Activated CD8-positive, alpha-beta memory T cell treated with anti-CD3 and anti-CD28 coated beads, Interleukin-2, amount 50 U/mL, for 1 hour (primary cell): ENCODE measurements at regions not wholly inside any gene's neighbourhood (a gene's known extent, or its start where the extent isn't known, plus 50 kb on each side); places are given as distances from the start of the nearest gene placed in this dataset.
A peak's percentile ranks its signal among the peaks of the same experiment; 100 is the strongest.
"Not testable (repeated sequence)": the region's sequence is repeated elsewhere in the genome, so short reads cannot be mapped to it uniquely, and the experiment has no call there.

Experiments
- DNase-seq: peaks from one replicate; pipeline ENCODE4 v3.0.0-alpha.2; 2020; ENCODE audit errors: extremely low read depth

GRCh38 chr14:99995700-99996356 lies 69.4 kb upstream of the EVL start:
- DNase-seq: peak; percentile 22

DNA sequence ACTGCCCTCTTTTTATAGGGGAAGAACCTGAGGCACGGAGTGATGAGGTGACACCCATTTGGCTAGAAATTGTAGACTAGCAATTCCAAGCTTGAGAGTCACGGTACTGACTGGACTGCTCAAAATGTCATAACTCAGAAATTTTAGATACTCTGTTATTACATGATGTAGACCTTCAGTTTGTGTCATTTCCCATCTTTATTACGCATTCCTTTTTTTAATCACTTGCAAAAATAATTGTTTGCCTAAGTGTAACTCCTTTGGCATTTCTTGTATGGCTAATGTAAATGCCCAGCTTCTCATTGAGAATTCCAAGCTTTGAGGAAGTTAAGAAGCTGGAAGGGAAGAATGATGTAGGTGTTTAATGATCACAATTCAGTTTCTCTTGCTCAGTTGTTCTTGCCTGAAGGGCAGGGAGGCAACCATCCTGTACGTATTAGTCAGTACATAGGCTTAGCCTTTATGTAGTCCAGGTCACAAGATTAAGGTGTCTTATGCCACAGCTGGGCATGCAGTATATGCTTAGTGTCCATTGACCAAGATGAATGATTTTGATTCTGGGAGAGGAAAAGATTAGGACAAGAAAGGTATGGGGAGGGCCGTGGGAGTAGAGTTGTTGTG lies 68.2 kb upstream of the EVL start:
- no peak for DNase-seq

DNA sequence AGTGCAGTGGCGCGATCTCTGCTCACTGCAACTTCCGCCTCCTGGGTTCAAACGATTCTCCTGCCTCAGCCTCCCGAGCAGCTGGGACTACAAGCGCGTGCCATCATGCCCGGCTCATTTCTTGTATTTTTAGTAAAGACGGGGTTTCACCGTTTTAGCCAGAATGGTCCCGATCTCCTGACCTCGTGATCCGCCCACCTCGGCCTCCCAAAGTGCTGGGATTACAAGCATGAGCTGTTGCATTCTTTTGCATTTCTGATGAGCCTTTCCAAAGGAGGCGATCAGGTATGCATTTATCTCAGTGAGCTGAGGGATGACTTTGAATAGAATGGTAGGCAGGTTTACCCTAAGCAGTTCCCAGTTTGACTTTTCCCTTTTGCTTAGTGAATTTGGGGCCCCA lies 64.8 kb upstream of the EVL start:
- not testable (repeated sequence) for DNase-seq

DNA sequence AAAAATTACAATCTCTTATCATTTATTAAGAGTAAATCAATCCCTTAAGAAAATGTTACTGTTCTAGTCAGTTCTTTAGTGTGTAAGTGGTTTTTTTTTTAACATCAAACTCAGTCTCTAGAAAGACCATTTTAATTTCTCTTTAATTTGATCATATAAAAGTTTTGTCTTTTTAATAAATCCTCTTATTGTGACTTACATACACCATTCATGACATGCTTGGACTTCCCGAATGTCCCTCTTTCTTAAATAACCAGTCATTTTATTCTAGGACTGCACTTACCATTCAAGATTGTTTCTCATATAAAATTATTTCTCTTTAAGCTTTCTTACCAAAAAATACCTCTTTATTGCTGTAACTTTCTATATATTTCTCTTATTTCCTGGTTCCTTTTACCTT lies 60.8 kb upstream of the EVL start:
- DNase-seq: no peak

DNA sequence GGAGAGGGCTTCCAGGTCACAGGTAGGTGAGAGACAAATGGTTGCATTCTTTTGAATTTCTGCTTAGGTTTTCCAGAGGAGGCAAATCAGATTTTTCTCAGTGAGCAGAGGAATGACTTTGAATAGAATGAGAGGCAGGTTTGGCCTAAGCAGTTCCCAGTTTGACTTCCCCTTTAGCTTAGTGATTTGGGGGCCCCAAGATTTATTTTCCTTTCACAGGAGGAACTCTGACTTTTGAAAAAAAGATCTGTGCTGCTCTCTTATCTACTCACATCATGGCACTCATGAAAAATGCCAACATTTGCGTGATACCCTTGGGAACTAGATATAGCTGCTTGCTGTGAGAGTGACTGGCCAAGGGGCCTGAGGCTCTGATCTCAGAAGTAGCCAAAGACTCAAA lies 58.0 kb upstream of the EVL start:
- DNase-seq: no peak

DNA sequence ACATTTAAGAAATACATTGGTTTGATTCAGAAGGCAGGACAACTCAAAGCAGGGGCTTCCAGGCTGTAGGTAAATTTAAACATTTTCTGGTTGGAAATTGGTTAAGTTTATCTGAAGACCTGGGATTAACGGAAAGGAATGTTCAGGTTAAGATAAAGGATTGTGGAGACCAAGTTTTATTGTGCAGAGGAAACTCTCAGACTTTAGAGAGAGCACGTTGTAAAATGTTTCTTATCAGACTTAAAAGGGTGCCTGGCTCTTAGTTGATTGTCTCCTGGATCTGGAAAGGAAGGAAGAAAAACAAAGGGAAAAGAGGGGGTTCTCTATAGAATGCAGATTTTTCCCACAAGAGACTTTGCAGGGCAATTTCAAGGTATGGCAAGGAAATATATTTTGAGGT lies 55.4 kb upstream of the EVL start:
- not testable (repeated sequence) for DNase-seq

GRCh38 chr14:100010679-100011078 lies 54.5 kb upstream of the EVL start:
- DNase-seq: no peak

DNA sequence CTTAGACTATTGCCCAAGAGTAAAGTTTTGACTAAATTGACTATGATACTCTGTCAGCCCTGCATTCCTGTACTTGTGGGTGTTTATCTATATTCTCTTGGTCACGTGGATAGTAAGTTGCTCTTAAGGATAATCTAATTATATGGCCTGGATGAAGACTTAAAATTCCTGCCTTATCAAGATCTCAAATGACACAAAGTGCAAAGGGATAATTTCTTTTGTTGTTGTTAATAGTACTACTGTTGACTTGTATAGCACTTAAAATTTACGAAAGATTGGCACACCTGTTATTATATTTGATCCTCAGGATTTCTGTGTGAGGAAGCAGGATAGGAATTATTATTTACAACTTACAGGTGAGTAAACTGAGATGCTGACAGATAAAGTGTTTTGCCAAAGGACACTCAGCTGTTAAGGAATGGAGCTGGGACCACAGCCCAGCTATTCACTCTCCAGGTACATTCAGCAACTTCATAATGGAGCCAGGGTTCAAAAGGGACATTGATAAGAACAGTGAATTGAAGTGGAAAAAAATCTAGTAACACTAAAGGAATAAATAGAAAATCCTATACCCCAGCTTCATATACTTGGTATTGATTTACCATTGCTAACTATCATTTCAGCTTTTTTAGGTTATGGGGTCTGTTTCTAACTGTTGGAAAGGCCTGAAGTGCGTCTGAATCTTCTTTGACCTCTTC lies 53.4 kb upstream of the EVL start:
- no peak for DNase-seq

DNA sequence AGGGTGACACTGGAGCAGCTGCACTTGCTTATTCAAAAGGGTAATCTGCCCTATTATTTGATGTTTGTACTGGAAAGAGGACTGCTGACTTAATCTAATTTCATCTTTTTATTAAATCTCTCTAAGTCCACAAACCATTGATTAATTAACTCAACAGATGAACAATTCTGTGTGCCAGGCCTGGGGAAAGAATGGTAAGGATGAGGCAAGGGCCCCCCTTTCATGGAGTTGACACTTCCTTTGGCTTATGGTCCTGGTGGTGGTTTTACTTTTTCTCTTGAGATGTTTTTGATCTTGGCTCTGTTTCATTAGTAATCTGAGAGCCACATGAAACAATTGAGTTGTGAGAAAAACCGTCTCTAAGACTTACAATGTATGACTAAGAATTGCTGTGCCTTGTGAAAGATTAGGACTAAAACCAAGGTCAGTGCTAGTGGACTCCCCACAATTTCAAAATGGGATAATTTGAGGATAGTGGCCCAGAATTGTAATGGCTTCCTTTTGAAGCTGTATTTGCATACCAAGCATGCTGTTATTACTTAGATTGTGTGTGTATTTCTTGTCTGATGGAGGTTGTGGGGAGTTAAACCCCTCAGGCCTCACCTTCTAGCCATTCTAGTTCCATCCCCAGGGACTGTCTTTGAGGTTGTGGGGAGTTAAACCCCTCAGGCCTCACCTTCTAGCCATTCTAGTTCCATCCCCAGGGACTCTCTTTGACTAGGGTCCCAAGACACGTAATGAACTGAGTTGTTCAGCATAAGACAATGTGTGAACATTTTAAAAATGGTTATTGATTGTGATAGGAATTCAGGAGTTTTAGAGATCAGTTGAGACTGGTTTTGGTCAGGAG lies 52.5 kb upstream of the EVL start:
- no peak for DNase-seq

DNA sequence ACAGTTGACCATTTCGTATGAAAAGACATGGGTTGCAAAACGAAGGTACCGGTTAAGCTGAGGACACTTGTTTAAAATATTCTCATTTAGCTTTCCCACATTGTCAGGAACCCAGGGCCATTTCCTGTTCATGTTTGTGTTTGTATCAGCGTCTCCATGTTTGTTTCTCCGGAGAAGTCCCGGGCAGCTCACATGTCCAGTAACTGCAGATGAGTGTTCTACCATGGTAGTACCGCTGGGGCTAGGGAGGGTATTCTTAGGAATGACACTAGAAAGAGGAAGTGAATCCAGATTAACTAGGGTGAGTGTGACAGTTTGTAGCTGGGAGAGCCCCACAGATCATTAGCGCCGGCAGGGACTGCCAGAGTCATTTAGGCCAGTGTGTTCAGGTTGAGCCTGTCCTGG lies 50.0 kb upstream of the EVL start:
- DNase-seq: no peak
